ENCODE measurements at regions not wholly inside any gene's neighbourhood (a gene's known extent, or its start where the extent isn't known, plus 50 kb on each side); places are given as distances from the start of the nearest gene placed in this dataset.

DNA sequence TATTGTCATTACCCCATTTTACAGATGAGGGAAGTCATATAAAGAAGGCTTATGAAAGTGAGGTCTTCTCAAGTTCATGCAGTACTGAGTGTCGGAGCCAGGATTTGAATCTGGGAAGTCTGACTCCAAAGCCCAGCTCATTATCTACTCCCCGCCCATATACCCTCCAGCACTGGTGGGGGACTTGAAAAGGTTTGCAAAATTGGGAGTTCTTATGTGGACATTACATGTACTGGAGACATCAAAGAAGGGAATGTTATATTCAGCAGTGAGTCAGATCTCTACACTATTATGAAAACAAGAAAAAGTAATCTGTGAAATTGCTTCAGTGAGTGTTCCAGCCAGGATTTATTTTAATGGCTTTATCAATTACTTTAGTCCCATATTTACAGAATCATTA lies 185.2 kb upstream of the CADPS start:
- TF ChIP-seq, protein P1, sequence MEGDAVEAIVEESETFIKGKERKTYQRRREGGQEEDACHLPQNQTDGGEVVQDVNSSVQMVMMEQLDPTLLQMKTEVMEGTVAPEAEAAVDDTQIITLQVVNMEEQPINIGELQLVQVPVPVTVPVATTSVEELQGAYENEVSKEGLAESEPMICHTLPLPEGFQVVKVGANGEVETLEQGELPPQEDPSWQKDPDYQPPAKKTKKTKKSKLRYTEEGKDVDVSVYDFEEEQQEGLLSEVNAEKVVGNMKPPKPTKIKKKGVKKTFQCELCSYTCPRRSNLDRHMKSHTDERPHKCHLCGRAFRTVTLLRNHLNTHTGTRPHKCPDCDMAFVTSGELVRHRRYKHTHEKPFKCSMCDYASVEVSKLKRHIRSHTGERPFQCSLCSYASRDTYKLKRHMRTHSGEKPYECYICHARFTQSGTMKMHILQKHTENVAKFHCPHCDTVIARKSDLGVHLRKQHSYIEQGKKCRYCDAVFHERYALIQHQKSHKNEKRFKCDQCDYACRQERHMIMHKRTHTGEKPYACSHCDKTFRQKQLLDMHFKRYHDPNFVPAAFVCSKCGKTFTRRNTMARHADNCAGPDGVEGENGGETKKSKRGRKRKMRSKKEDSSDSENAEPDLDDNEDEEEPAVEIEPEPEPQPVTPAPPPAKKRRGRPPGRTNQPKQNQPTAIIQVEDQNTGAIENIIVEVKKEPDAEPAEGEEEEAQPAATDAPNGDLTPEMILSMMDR (IDR thresholded peaks at IDR 0.05) = no peak
- TF ChIP-seq POLR2A (IDR thresholded peaks at IDR 0.05) = no peak
